Vagina (tissue), 2 donors: ENCODE measurements at regions not wholly inside any gene's neighbourhood (a gene's known extent, or its start where the extent isn't known, plus 50 kb on each side); places are given as distances from the start of the nearest gene placed in this dataset.

Experiments
- DNase-seq, 2 donors: peaks; one replicate each; pipeline ENCODE4 v3.0.0-alpha.2; 2017; ENCODE audit errors: extremely low spot score in 2 of 2
- H3K27ac ChIP-seq: fragments of 200-600 bp; sonication (generic); one replicate; pipeline ENCODE4 v1.5.1; 2019
- H3K27me3 ChIP-seq: fragments of 200-600 bp; sonication (generic); one replicate; pipeline ENCODE4 v1.5.1; 2019
- H3K36me3 ChIP-seq, 2 donors: fragments of 200-600 bp; sonication (generic); one replicate each; pipeline ENCODE4 v1.5.1; 2017 to 2019
- H3K4me1 ChIP-seq: fragments of 200-600 bp; sonication (generic); one replicate; pipeline ENCODE4 v1.5.1; 2019
- H3K4me3 ChIP-seq, 2 donors: fragments of 200-600 bp; sonication (generic); 1 replicate in 1 of 2; 2 replicates in 1 of 2; pipeline ENCODE4 v1.5.1; 2016 to 2019
- H3K9me3 ChIP-seq: fragments of 200-600 bp; sonication (generic); one replicate; pipeline ENCODE4 v1.5.1; 2019
- POLR2A ChIP-seq, 2 donors: fragments of 450-650 bp; IDR thresholded peaks; one replicate each; pipeline ENCODE4 v1.6.1; 2017; ENCODE audit warnings: antibody characterized with exemption in 2 of 2, mild to moderate bottlenecking in 2 of 2, moderate library complexity in 2 of 2
- POLR2AphosphoS5 ChIP-seq, 2 donors: sonication (generic); formaldehyde crosslinking; IDR thresholded peaks; one replicate each; pipeline ENCODE4 v1.9.0; 2017; ENCODE audit warnings: antibody characterized with exemption in 2 of 2, mild to moderate bottlenecking in 2 of 2, low read depth in 1 of 2; ENCODE audit not compliant: insufficient read depth in 1 of 2
- intact Hi-C: fragments of 100-400 bp; cut with DNase I; formaldehyde crosslinking; loops from one replicate; pipeline ENCODE4 v1.15.1; 2023
- TF ChIP-seq, protein P1 (sequence below), 3 experiments: fragments of 450-650 bp in 2 of 3; fragments of 200-600 bp in 1 of 3; sonication (generic) in 1 of 3; IDR thresholded peaks; one replicate each; pipeline ENCODE4 v1.5.1; 2017 to 2019; ENCODE audit warnings: antibody characterized with exemption in 3 of 3, mild to moderate bottlenecking in 2 of 3, moderate library complexity in 2 of 3

DNA sequence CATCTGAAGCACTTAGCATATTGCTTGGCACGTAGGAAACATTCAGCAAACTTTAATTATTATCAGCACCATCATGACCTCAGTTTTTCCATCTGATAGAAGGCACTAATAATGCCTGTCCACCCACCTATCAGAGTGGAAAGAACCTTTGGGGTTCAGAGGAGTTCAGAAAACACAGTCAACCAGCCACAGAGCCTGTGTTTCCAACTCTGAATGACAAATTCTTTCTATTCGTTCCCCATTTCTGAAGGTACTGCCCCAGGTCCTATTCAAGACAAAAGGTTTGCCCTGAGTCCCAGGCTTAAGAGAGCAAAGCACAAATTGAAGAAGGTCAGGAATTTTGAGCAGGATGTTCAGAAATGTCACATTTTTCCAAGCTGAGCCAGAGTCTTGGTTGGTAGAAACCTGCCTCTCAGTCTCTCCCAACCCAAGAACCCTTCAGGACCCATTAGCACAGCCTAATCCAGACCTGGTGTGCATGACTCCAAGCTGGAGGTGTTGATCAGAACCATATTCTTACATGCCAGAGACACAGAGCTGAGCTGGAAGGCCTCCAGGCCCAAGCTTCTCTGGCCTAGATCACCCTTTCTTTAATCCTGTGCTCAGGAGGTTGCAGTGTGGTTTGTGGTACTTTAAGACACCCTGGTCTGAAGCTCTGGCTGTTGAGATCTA, 114.4 kb downstream of the TBX5 start:
- Histone ChIP-seq H3K9me3 (no peaks in the 10 kb centered on the region), H3K4me3 (no peak overlapping the region), H3K27me3 (no peaks in the 10 kb centered on the region), H3K36me3 (no peaks in the 10 kb centered on the region), H3K27ac (no peak overlapping the region), H3K4me1 (no peaks in the 10 kb centered on the region)
- DNase-seq = no peak
- intact Hi-C loops = no loop called here
- TF ChIP-seq, protein P1, sequence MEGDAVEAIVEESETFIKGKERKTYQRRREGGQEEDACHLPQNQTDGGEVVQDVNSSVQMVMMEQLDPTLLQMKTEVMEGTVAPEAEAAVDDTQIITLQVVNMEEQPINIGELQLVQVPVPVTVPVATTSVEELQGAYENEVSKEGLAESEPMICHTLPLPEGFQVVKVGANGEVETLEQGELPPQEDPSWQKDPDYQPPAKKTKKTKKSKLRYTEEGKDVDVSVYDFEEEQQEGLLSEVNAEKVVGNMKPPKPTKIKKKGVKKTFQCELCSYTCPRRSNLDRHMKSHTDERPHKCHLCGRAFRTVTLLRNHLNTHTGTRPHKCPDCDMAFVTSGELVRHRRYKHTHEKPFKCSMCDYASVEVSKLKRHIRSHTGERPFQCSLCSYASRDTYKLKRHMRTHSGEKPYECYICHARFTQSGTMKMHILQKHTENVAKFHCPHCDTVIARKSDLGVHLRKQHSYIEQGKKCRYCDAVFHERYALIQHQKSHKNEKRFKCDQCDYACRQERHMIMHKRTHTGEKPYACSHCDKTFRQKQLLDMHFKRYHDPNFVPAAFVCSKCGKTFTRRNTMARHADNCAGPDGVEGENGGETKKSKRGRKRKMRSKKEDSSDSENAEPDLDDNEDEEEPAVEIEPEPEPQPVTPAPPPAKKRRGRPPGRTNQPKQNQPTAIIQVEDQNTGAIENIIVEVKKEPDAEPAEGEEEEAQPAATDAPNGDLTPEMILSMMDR (IDR thresholded peaks at IDR 0.05) = no peak
- TF ChIP-seq POLR2A (IDR thresholded peaks at IDR 0.05) = no peak
- TF ChIP-seq POLR2AphosphoS5 (IDR thresholded peaks at IDR 0.05; ENCODE audit: insufficient read depth in 1 of 2, low read depth in 1 of 2) = no peak

DNA sequence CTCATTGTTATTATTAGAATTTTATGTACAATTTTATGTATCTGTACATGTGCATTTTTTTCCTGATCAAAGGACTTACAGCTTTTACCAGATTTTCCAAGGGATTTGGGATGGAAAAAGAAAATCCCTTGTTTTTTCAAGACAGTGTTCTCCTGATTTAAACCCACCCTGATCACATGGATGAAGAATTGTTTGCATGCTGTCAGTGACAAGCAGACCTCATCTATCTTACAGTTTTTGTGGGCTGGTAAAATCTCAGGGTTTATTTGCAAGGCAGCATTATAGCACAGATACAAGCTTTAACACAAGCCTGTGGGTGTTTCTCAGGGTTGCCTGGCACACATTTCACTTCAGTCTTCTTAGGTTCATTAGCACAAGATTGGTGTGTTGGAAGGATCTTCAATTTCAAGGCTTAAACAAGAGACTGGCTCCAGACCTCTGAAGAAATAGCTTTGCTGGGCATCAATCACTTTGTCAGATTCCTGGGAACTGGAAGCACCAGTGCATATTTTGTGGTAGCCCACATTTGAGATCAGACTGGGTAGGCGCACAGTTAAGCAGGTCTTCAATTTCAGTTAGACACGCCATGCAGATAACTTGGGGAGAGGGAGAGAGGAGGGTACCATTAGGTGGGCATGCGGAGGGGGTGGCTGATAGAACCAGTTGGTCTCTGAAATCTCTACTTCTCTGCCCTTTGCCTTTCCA, 118.0 kb downstream of the TBX5 start:
- DNase-seq = no peak
- Histone ChIP-seq H3K27ac (no peak overlapping the region), H3K4me3 (no peak overlapping the region), H3K4me1 (no peaks in the 10 kb centered on the region), H3K27me3 (no peaks in the 10 kb centered on the region), H3K9me3 (no peaks in the 10 kb centered on the region), H3K36me3 (no peaks in the 10 kb centered on the region)
- TF ChIP-seq, protein P1 (IDR thresholded peaks at IDR 0.05) = no peak
- TF ChIP-seq POLR2A (IDR thresholded peaks at IDR 0.05) (no peak), POLR2AphosphoS5 (IDR thresholded peaks at IDR 0.05; ENCODE audit: insufficient read depth in 1 of 2, low read depth in 1 of 2) (no peak)
- intact Hi-C loops = no loop called here

DNA sequence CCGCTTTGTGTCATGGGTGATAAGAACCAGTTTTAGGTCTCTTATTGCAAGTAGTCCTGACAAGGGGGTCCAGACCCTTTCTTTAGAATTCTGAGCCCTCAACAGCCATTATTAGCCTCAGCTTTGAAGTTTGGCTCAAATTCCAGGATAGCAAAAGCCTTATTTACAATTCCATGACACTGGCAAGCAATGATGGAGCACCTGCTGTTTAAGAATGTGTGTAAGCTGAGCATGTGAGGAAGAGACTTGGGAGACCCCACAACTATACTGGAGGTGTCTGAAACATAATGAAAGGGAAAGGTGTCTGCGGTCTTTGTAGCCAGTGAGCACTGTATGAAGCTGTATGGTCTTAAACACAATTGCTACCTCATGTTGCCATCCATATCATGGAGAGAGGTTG, 119.8 kb downstream of the TBX5 start:
- no peak for TF ChIP-seq POLR2AphosphoS5 (IDR thresholded peaks at IDR 0.05; ENCODE audit: insufficient read depth in 1 of 2, low read depth in 1 of 2)
- intact Hi-C loops = no loop called here
- Histone ChIP-seq H3K27me3 (no peaks in the 10 kb centered on the region), H3K4me1 (no peaks in the 10 kb centered on the region), H3K9me3 (no peaks in the 10 kb centered on the region), H3K36me3 (no peaks in the 10 kb centered on the region), H3K4me3 (no peak overlapping the region), H3K27ac (no peak overlapping the region)
- no peak for DNase-seq

DNA sequence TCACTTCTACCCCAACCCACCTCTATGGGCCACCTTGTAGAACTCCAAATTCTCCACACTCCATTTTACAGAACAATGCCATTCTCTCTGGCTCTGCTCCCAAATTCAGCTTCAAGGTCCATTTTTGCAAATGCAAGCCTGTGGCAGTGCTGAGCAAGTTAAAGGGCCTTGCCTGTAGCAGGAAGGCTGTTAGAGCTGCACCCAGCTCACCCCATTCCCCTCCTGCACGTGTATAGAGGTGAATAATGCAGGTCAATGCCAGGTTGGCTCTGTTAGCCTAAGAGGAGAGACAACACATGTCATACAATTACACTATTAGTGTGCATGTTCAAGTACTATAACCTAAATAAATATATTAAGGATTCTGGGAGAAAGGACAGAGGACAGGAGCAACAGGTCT, 120.4 kb downstream of the TBX5 start:
- no peak for DNase-seq
- Histone ChIP-seq H3K27ac (no peak overlapping the region), H3K36me3 (no peaks in the 10 kb centered on the region), H3K4me1 (no peaks in the 10 kb centered on the region), H3K4me3 (no peak overlapping the region), H3K27me3 (no peaks in the 10 kb centered on the region), H3K9me3 (no peaks in the 10 kb centered on the region)
- no peak for TF ChIP-seq POLR2A (IDR thresholded peaks at IDR 0.05)
- no peak for TF ChIP-seq POLR2AphosphoS5 (IDR thresholded peaks at IDR 0.05; ENCODE audit: insufficient read depth in 1 of 2, low read depth in 1 of 2)
- TF ChIP-seq, protein P1 (IDR thresholded peaks at IDR 0.05) = no peak
- intact Hi-C loops = no loop called here

DNA sequence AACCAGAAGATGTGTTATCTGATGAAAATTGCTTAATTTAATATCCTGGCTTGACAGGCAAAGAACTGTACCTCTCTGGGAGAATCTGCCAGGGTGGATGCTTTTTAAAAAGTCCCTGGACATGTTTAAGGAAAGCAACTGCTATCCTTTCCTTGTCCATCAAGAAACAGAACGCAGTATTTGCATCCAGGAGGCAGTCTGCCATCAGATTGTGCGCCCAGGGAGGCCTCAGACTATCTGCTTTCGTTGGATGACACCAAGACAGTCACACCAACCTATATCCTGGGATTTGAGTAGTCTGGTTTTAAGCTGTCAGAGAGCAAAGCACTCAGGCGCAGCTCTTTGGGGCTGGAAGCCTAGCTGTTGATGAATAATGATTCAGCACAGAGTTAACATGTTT, 121.9 kb downstream of the TBX5 start:
- DNase-seq = no peak
- Histone ChIP-seq H3K27ac (no peak overlapping the region), H3K27me3 (no peaks in the 10 kb centered on the region), H3K4me1 (no peaks in the 10 kb centered on the region), H3K9me3 (no peaks in the 10 kb centered on the region), H3K4me3 (no peak overlapping the region), H3K36me3 (no peaks in the 10 kb centered on the region)
- TF ChIP-seq, protein P1 (IDR thresholded peaks at IDR 0.05) = no peak
- TF ChIP-seq POLR2A (IDR thresholded peaks at IDR 0.05) (no peak), POLR2AphosphoS5 (IDR thresholded peaks at IDR 0.05; ENCODE audit: insufficient read depth in 1 of 2, low read depth in 1 of 2) (no peak)
- intact Hi-C loops = no loop called here
